ENCODE measurements at regions not wholly inside any gene's neighbourhood (a gene's known extent, or its start where the extent isn't known, plus 50 kb on each side); places are given as distances from the start of the nearest gene placed in this dataset.

- DNase-seq, result no peak
Measured at GRCh38 chr2:128770143-128771085, 451.7 kb upstream of the HS6ST1 start.

DNA sequence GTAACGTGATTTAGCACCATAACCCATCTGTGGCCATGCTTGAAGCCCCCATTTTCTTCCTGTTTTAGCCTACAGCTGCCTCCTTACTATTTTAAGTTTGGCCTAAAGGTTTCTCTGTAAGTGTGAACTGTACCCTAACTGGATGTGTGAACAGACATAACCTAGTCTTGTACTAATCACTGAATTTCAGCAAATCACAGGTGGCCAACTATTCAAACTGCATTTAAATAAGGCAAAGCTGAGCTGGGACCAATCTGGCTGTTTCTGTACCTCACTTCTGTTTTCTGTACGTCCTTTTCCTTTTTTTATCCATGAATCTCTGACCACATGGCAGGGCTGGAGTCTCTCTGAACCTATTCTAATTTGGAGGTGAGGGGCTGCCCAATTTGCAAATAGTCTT is 452.7 kb upstream of the HS6ST1 start:
- no peak for DNase-seq

DNA sequence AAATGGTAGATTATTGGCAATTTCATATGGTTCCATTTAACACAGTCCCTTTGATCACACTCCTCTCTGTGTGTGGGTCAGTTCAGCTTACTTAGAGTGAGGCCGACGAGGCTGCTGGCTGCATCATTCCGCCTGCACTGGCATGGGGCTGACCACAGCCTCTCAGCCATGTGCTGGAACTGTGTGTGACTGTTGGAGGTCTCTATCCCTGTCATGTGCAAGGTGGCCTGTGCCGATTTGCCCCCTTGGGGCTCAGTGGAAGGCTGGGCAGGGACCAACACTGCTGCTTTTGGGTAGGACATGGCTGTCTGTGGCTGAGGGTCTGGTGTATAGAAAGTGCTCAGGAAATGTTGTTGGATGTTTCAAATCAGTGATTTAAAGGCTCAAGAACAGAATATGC is 454.0 kb upstream of the HS6ST1 start:
- DNase-seq, result no peak

DNA sequence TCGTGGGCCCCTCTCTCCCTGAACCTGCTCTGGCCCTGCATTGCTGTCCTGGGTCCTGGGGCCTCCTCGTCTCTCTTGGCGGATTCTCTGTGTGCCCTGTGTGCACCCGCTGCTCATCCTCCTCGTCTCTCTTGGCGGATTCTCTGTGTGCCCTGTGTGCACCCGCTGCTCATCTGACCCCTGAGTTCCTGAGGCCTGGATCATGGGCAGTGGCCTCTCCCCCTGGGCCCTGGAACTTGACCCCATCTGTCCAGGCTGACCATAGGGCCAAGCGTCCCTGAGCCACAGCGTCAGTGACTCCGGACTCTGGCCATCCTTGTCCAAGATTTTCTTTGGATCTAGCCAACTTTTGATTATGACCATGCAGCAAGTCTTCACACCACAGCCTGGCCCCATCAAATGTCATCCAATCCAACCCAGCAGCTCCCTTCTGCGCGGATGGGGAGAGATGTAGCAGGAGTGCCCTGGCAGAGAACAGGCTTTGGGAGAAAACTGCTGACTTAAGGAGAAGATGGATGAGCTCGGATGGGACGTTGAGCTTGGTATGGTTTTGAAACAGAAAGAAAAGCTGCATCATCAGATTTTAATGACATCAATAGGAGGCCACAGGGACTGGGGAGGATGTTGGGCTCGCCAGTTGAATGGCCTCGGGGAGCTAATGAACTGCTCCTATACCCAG is 455.1 kb upstream of the HS6ST1 start:
- no peak for DNase-seq

GRCh38 chr2:128774320-128775216 is 455.9 kb upstream of the HS6ST1 start:
- no peak for DNase-seq

GRCh38 chr2:128775217-128775913 is 456.7 kb upstream of the HS6ST1 start:
- DNase-seq, result no peak

GRCh38 chr2:128775914-128776285 is 457.2 kb upstream of the HS6ST1 start:
- DNase-seq, result no peak

DNA sequence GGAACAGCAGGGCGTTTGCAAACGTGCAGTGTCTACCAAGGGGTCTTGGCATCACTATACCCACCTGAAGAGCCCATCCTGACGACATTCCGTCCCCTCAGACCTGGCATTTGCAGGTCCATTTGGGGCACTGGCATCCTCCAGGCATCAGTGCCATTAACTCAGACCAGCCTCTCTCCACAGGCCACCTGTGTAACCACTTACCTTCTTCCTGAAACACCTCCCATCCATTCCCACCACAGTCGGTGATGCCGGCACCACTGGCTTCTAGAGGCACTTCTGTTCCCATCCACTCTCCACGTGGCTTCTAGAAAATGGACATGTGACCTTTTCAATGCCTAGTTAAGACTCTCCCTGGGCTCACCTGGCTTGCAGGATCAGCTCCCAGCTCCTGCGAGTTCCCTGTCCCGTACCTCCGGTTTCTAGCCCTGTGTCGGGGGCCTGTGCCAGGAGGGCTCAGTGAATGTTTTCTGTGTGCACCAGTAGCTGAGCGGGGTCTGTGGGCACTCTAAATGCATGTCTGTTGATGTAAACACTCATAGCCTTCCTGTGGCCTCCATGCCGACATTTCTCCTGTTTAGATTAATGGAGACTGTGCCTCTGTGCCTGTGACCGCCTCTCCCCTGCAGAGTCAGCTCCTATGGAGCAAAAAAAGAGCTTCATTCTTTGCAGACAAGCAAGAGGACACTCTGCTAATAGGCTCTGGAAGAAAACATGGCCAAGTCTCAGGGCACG is 458.0 kb upstream of the HS6ST1 start:
- no peak for DNase-seq

- no peak for DNase-seq
Measured at GRCh38 chr2:128777196-128778035, 458.7 kb upstream of the HS6ST1 start.

- DNase-seq, result no peak
Measured at GRCh38 chr2:128778843-128779242, 460.2 kb upstream of the HS6ST1 start.

- DNase-seq, result no peak
Measured at GRCh38 chr2:128779301-128780095, 460.8 kb upstream of the HS6ST1 start.

DNA sequence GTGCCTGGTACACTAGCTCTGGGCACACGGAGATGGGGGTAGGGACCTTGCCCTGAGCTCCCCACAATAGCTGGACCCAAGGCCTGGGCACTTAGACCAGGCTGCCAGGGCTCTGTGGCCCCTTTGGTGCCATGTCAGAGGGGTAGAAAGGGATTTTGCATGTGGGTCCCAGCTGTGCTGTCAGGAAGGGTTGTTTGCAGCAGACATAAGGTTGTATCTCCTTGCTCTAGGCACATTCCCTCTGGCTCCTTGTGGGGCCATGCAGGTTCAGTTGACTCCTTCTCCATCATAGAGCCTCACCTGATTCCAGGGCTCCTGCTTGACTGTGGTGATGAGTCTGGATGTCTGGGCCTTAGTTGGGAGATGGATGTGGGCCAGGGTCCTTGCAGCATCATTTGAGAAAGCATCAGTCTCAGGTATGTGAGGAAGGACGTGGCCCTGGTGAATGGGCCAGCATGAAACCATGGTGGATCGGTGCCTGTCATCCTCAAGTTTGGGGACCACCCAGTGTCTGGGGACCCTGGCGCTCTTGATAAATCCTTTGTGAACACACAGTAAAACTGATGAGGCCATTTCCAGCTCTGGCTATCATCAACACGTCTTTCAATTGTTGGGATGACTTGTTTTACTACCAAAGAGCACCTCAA is 461.9 kb upstream of the HS6ST1 start:
- DNase-seq, result no peak

DNA sequence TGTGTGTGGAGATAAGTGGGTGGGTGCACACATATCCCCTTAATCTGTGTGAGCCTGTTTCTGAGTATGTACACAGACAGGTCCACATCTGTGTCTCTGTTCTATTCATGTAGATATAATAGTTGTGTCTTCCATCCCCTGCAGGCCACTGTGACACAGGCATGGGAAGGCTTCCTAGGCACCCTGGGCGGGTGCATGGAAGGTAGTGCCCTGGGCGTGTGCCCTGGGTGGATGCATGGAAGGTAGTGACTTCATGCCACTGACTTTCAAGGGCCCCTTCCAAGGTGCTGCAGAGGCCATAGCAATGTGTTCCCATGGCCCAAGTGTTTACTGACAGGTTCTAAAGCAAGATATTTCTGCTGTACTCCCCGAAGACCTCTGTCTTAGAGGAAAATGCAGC is 462.5 kb upstream of the HS6ST1 start:
- DNase-seq, result no peak

- no peak for DNase-seq
Measured at GRCh38 chr2:128781585-128782385, 463.1 kb upstream of the HS6ST1 start.

GRCh38 chr2:128782411-128783192 is 463.9 kb upstream of the HS6ST1 start:
- no peak for DNase-seq

GRCh38 chr2:128783193-128783671 is 464.6 kb upstream of the HS6ST1 start:
- no peak for DNase-seq

DNA sequence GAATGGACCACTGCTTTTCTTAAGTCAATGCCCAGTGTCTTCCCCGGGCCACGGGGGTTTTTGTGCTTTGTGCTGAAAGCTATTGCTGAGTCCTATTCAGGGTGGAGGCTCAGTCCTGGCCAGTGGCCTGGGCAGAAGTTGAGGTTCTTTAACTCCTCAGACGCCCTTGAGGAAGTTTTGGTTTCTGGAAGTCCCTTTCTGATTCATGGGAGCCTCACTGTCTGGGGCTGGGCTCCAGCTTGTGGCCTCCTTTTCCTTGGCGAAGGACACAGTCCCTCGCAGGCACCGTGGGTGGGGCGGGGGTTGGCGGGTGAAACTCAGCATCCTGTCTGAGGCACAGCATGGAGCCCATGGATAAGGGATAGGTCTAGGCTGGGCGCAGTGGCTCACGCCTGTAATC is 465.2 kb upstream of the HS6ST1 start:
- DNase-seq, result no peak

Measured in HCEC 1CT (cell line).